GM12873 (cell line): ENCODE measurements at regions not wholly inside any gene's neighbourhood (a gene's known extent, or its start where the extent isn't known, plus 50 kb on each side); places are given as distances from the start of the nearest gene placed in this dataset.

Experiments
- TF ChIP-seq, protein P1 (sequence below): IDR thresholded peaks from 2 replicates; pipeline ENCODE4 v1.5.1; 2012; ENCODE audit warnings: low read depth, mild to moderate bottlenecking, moderate library complexity, low read length, control low read depth; ENCODE audit not compliant: insufficient read depth; ENCODE audit errors: missing control alignments

DNA sequence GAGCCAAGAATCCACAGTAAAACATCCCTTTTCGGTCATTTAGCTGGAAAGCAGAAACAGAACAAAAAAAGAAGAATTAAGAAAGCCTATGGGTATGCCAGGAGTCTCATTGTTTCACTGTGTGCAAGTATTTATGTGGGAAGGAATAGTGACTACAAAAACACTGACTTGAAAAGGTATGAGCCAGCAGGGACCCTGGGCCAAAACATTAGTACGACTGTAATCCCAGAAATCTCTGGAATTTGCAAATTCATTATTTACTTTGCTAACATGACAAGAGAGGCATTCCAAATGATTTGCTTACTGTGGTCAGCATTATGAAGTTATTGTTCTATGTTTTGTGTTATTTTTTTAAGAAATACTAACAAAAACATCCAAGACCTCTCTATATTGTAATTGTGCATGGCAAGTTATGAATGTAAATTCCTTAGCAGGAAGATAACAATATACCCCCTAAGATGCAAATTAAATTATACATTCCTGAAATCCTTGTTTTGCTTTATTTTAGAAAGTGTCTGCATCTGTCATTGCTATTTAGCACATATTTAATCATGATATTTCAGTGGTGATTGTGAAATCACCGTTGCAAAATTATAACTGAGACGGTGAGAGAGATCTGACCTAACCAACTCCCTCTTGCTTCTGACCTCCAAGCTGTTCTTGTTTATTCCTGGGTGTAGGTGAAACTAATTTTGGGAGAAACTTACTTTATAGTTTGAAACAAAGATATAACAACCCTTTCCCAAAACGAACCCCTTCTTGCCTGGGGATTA lies 299.2 kb downstream of the ZPLD1 start:
- TF ChIP-seq, protein P1, sequence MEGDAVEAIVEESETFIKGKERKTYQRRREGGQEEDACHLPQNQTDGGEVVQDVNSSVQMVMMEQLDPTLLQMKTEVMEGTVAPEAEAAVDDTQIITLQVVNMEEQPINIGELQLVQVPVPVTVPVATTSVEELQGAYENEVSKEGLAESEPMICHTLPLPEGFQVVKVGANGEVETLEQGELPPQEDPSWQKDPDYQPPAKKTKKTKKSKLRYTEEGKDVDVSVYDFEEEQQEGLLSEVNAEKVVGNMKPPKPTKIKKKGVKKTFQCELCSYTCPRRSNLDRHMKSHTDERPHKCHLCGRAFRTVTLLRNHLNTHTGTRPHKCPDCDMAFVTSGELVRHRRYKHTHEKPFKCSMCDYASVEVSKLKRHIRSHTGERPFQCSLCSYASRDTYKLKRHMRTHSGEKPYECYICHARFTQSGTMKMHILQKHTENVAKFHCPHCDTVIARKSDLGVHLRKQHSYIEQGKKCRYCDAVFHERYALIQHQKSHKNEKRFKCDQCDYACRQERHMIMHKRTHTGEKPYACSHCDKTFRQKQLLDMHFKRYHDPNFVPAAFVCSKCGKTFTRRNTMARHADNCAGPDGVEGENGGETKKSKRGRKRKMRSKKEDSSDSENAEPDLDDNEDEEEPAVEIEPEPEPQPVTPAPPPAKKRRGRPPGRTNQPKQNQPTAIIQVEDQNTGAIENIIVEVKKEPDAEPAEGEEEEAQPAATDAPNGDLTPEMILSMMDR = no peak

DNA sequence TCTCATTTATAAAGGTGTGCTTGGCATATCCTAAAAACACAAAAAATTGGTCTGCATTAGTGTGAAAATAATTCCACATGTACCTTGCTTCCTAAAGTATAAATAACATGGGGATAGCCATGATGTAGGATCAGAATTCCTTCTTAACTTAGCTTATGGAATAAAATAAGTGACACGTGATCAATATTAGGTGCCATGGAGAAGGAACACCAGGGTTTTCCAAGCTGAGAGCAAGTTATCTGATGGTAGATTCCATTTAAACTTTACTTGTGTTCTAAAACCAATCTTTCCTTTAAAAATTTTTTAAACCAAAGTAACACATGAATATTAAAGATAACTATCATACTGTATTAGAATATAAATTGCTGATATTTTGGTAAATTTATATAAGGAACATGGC lies 300.5 kb downstream of the ZPLD1 start:
- TF ChIP-seq, protein P1 = no peak

DNA sequence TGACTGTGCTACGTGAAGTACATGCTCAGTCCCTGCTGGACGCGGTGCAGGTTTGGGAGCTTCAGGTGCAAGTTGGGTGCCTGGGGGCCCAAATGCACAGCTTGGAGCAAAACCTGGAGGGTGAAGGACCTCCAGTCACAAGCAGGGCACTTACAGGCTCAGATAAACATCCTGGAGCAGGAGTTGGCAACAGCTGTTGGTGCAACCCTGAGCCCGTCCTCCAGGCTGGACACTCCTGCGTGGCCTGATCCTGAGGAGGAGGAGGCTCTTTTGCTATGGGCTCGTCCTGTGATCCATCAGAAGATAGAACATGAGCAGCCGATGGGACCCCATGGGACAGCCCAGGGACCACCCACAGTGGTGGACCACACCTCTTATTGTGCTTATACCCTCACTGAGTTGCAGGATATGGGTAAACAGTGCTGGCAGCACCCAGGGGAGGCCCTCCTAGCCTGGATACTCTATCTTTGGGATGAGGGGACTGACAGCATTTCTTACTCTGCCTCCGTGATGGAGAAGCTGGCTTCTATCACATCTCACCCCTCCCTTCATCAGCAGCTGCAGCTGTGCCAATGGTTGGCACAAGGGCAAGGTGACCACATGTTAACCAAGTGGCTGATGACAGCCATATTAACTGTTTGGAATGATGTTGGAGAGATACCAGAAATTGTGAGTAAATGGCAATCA lies 301.6 kb downstream of the ZPLD1 start:
- TF ChIP-seq, protein P1 = no peak

DNA sequence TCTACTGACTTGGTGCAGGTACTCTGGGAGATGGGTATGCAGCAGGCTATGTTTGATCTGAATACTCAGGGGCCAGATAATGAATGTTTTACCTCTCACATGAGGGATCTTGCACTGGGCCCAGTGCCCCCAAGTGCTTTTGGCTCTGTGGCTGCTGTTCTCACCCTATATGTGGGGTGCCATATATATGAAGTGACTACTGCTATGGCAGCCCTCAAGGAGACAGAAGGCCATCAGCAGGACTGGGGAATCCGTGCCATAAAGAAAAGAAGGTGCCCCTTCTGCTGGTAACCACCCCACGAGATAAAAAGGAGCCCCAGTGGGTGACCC lies 302.1 kb downstream of the ZPLD1 start:
- TF ChIP-seq, protein P1 = no peak

DNA sequence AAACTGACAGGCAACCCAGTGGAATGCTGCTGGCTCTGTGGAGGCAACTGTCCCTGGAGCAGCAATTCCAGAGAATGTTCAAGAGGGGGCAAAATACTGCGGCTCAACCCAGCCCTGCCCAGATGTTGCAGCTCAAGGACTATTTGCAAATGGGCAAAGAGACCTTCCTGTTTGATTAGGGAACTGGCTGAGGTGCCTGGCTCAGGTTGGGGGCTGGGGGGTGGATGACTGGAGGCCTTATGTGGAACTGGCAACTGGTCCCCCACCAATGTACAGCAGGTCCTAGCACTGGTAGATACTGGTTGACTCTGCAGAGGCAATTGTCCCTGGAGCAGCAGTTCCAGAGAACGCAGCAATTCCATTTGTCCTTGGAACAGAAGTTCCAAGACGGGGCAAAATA lies 302.5 kb downstream of the ZPLD1 start:
- TF ChIP-seq, protein P1 = no peak

DNA sequence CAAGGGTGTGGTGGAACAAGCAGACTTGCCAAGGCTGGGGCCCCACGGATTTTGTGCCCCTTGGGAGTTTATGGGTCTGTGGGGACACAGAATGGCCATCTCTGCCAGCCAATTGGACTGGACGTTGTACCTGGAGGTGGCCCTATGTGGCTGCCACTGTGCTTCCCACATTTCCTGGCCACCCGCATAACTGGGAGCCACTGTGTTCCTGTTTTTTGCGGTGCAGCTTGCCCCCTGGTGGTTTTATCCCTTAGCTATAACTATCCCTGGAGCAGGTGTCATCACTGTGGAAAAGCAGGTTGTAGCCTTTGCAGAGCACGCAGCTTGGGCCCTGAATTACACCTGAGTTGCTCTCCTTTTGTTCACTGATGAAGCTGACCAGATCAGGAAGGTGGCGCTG lies 306.3 kb downstream of the ZPLD1 start:
- TF ChIP-seq, protein P1 = no peak

DNA sequence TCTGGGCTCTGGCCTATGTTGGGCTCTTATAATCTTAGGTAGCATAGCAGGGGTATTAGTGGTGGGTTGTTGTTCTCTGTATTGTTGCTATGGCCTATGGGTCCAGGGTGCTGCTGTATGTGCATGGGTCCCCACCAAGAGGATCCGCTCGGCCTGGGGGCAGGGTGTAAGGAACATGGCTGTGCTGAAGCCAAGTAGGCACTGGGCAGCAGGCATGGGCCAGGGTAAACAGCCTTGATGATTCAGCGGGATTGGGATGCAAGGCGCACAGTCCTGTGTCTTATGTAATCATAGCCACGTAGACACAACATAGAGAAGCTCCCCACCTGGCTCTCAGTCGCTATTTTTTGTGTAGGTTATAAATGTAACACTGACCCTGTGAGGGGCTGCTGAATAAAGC lies 306.9 kb downstream of the ZPLD1 start:
- TF ChIP-seq, protein P1 = no peak
